ENCODE measurements at regions not wholly inside any gene's neighbourhood (a gene's known extent, or its start where the extent isn't known, plus 50 kb on each side); places are given as distances from the start of the nearest gene placed in this dataset.
"Not testable (repeated sequence)": the region's sequence is repeated elsewhere in the genome, so short reads cannot be mapped to it uniquely, and the experiment has no call there.

GRCh38 chr2:133644846-133645245 lies 76.6 kb upstream of the NCKAP5 start:
- H4K20me1 ChIP-seq (ENCODE audit: insufficient read depth) = no peaks in the 10 kb centered on the region
- ChIA-PET POLR2A (no interaction called here), CTCF (no interaction called here), RAD21 (ENCODE audit: low non-redundant PET in 1 of 2, low total read pairs in 2 of 2, uncharacterized antibody in 2 of 2, unreplicated experiment in 2 of 2) (no interaction called here)
- H3K36me3 ChIP-seq (ENCODE audit: control insufficient read depth in 1 of 2, insufficient read depth in 2 of 2, low read length in 2 of 2) = no peaks in the 10 kb centered on the region
- H3K4me1 ChIP-seq (ENCODE audit: control insufficient read depth in 1 of 2, insufficient read depth in 2 of 2, low read length in 2 of 2) = peaks cover 4 to 13% of the 10 kb centered on the region in 2 experiments; a peak in 3 of 4 replicates
- no TSS peak for BruUV-seq (replicated peaks)
- intact Hi-C loops (cut with micrococcal nuclease) = no loop called here
- H3K4me2 ChIP-seq (ENCODE audit: low read length) = no peak overlapping the region
- H3K9me2 ChIP-seq (ENCODE audit: insufficient read depth) = no peaks in the 10 kb centered on the region
- no peaks in the 10 kb centered on the region for H3K27me3 ChIP-seq (ENCODE audit: insufficient read depth, low read length)
- no peak overlapping the region for H2AFZ ChIP-seq (ENCODE audit: low read depth, low read length, poor library complexity, severe bottlenecking)
- no peaks in the 10 kb centered on the region for H3K79me2 ChIP-seq (ENCODE audit: insufficient read depth, low read length)
- H3K9me3 ChIP-seq (ENCODE audit: control insufficient read depth in 1 of 2, insufficient read depth in 1 of 2, low read depth in 1 of 2, low read length in 2 of 2) = no peaks in the 10 kb centered on the region
- no peak for DNase-seq (ENCODE audit: low read depth, low spot score)
- H3K9ac ChIP-seq (ENCODE audit: low read length) = no peak overlapping the region
- H3K4me3 ChIP-seq (replicated peaks in 1 of 2; ENCODE audit: low read depth in 1 of 2, low read length in 2 of 2) = no peak overlapping the region
- H3K27ac ChIP-seq (ENCODE audit: low read depth, low read length) = no peak overlapping the region
- TF ChIP-seq YY1 (IDR thresholded peaks at IDR 0.05; ENCODE audit: extremely low read depth, insufficient replicate concordance, low read depth, low read length) (no peak), ZNF274 (IDR thresholded peaks at IDR 0.05; ENCODE audit: low read depth, low read length) (no peak), MAX (IDR thresholded peaks at IDR 0.05) (no peak), EGR1 (IDR thresholded peaks at IDR 0.05; ENCODE audit: low read depth) (no peak), FOSL1 (IDR thresholded peaks at IDR 0.05; ENCODE audit: low read depth) (no peak), SRF (IDR thresholded peaks at IDR 0.05; ENCODE audit: low read depth) (no peak)
- TF ChIP-seq, protein P1, sequence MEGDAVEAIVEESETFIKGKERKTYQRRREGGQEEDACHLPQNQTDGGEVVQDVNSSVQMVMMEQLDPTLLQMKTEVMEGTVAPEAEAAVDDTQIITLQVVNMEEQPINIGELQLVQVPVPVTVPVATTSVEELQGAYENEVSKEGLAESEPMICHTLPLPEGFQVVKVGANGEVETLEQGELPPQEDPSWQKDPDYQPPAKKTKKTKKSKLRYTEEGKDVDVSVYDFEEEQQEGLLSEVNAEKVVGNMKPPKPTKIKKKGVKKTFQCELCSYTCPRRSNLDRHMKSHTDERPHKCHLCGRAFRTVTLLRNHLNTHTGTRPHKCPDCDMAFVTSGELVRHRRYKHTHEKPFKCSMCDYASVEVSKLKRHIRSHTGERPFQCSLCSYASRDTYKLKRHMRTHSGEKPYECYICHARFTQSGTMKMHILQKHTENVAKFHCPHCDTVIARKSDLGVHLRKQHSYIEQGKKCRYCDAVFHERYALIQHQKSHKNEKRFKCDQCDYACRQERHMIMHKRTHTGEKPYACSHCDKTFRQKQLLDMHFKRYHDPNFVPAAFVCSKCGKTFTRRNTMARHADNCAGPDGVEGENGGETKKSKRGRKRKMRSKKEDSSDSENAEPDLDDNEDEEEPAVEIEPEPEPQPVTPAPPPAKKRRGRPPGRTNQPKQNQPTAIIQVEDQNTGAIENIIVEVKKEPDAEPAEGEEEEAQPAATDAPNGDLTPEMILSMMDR (IDR thresholded peaks at IDR 0.05 in 2 of 3, conservative IDR thresholded peaks at IDR 0.05 in 1 of 3; ENCODE audit: borderline replicate concordance in 1 of 3, insufficient read depth in 1 of 3, low read depth in 2 of 3, low read length in 2 of 3) = no peak
- TF ChIP-seq, protein P2, sequence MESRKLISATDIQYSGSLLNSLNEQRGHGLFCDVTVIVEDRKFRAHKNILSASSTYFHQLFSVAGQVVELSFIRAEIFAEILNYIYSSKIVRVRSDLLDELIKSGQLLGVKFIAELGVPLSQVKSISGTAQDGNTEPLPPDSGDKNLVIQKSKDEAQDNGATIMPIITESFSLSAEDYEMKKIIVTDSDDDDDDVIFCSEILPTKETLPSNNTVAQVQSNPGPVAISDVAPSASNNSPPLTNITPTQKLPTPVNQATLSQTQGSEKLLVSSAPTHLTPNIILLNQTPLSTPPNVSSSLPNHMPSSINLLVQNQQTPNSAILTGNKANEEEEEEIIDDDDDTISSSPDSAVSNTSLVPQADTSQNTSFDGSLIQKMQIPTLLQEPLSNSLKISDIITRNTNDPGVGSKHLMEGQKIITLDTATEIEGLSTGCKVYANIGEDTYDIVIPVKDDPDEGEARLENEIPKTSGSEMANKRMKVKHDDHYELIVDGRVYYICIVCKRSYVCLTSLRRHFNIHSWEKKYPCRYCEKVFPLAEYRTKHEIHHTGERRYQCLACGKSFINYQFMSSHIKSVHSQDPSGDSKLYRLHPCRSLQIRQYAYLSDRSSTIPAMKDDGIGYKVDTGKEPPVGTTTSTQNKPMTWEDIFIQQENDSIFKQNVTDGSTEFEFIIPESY (IDR thresholded peaks at IDR 0.05; ENCODE audit: extremely low read depth, insufficient replicate concordance, low read length) = no peak
- ATAC-seq = no peak

- RAD21 ChIA-PET (ENCODE audit: low non-redundant PET in 1 of 2, low total read pairs in 2 of 2, uncharacterized antibody in 2 of 2, unreplicated experiment in 2 of 2); H3K27me3 ChIP-seq (ENCODE audit: insufficient read depth, low read length); H3K27ac ChIP-seq (ENCODE audit: low read depth, low read length); H2AFZ ChIP-seq (ENCODE audit: low read depth, low read length, poor library complexity, severe bottlenecking); H3K9ac ChIP-seq (ENCODE audit: low read length); POLR2A ChIA-PET; H3K4me2 ChIP-seq (ENCODE audit: low read length); H3K4me3 ChIP-seq (replicated peaks in 1 of 2; ENCODE audit: low read depth in 1 of 2, low read length in 2 of 2); H3K4me1 ChIP-seq (ENCODE audit: control insufficient read depth in 1 of 2, insufficient read depth in 2 of 2, low read length in 2 of 2); H3K9me3 ChIP-seq (ENCODE audit: control insufficient read depth in 1 of 2, insufficient read depth in 1 of 2, low read depth in 1 of 2, low read length in 2 of 2); intact Hi-C loops (cut with micrococcal nuclease); DNase-seq (ENCODE audit: low read depth, low spot score); H3K9me2 ChIP-seq (ENCODE audit: insufficient read depth); BruUV-seq (replicated peaks); ATAC-seq; H4K20me1 ChIP-seq (ENCODE audit: insufficient read depth); H3K36me3 ChIP-seq (ENCODE audit: control insufficient read depth in 1 of 2, insufficient read depth in 2 of 2, low read length in 2 of 2); CTCF ChIA-PET; H3K79me2 ChIP-seq (ENCODE audit: insufficient read depth, low read length): not testable (repeated sequence)
Observed at GRCh38 chr2:133647386-133647785, 79.1 kb upstream of the NCKAP5 start.
